Gastroesophageal sphincter (tissue), 4 donors: ENCODE measurements at regions not wholly inside any gene's neighbourhood (a gene's known extent, or its start where the extent isn't known, plus 50 kb on each side); places are given as distances from the start of the nearest gene placed in this dataset.

Experiments used
- ATAC-seq: fragments of 150-250 bp; one replicate; pipeline ENCODE4 v1.9.1; 2016; ENCODE audit warnings: mild to moderate bottlenecking, moderate library complexity
- H3K27ac ChIP-seq, 4 donors: fragments of 200-600 bp; sonication (generic) in 3 of 4; 1 replicate in 3 of 4; 2 replicates in 1 of 4; pipeline ENCODE4 v1.5.1; 2016 to 2019
- H3K27me3 ChIP-seq: fragments of 200-600 bp; sonication (generic); one replicate; pipeline ENCODE4 v1.5.1; 2019
- H3K36me3 ChIP-seq, 2 donors: fragments of 200-600 bp; sonication (generic); one replicate each; pipeline ENCODE4 v1.5.1; 2019; ENCODE audit warnings: control low read depth in 1 of 2
- H3K4me1 ChIP-seq, 3 donors: fragments of 200-600 bp; sonication (generic); 1 replicate in 2 of 3; 2 replicates in 1 of 3; pipeline ENCODE4 v1.5.1; 2016 to 2019; ENCODE audit warnings: control low read depth in 2 of 3
- H3K4me3 ChIP-seq, 2 donors: fragments of 200-600 bp; sonication (generic); one replicate each; pipeline ENCODE4 v1.5.1; 2019; ENCODE audit warnings: mild to moderate bottlenecking in 1 of 2, moderate library complexity in 1 of 2
- H3K9me3 ChIP-seq, 3 donors: fragments of 200-600 bp; sonication (generic); one replicate each; pipeline ENCODE4 v1.5.1; 2017 to 2019; ENCODE audit warnings: control low read depth in 2 of 3
- EP300 ChIP-seq: sonication (generic); formaldehyde crosslinking; IDR thresholded peaks from one replicate; pipeline ENCODE4 v1.6.1; 2017; ENCODE audit warnings: antibody characterized with exemption, mild to moderate bottlenecking
- POLR2A ChIP-seq, 2 donors: fragments of 450-650 bp; IDR thresholded peaks; one replicate each; pipeline ENCODE4 v1.6.1; 2017; ENCODE audit warnings: antibody characterized with exemption in 2 of 2, mild to moderate bottlenecking in 2 of 2, moderate library complexity in 1 of 2
- POLR2AphosphoS5 ChIP-seq: sonication (generic); formaldehyde crosslinking; IDR thresholded peaks from one replicate; pipeline ENCODE4 v1.6.1; 2017; ENCODE audit warnings: antibody characterized with exemption
- WGBS, 2 donors: methylation state at CpG; one replicate each; pipeline ENCODE4 v1.1.5; 2018; ENCODE audit warnings: low coverage in 1 of 2; 5-methylcytosine and 5-hydroxymethylcytosine counted together
- TF ChIP-seq, protein P1 (sequence below), 4 experiments: fragments of 200-600 bp in 2 of 4; fragments of 450-650 bp in 2 of 4; sonication (generic) in 1 of 4; IDR thresholded peaks; one replicate each; pipeline ENCODE4 v1.5.1; 2017 to 2019; ENCODE audit warnings: antibody characterized with exemption in 4 of 4, mild to moderate bottlenecking in 2 of 4, moderate library complexity in 2 of 4

DNA sequence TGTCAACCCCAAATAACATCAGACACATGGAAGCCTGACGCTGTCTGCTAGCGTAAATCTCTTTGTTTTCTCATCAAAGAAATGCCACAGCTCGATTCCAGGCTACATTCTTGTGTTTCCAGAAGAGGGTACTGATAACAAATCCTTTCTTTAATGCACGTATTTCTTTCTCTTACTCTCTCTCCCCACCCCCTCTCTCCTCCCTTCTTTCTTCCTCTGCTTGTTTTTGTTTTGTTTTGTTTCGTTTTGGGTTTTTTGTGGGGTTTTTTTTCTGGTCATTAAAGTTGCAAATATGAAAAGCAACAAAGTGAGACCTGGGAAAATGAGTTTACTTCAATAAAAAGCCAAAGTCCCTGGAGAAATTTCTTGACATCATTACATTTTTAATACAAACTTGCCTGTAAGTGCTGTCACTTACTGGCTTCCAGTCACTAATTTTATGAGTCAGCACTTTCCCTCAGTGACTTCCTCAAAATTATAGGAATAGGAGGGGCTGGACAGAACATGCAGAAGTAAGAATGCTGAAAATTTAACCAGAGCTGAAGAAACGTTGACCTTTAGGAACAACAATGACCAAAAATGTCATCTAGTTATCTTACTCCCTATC, 106.7 kb upstream of the NABP1 start:
- TF ChIP-seq, protein P1, sequence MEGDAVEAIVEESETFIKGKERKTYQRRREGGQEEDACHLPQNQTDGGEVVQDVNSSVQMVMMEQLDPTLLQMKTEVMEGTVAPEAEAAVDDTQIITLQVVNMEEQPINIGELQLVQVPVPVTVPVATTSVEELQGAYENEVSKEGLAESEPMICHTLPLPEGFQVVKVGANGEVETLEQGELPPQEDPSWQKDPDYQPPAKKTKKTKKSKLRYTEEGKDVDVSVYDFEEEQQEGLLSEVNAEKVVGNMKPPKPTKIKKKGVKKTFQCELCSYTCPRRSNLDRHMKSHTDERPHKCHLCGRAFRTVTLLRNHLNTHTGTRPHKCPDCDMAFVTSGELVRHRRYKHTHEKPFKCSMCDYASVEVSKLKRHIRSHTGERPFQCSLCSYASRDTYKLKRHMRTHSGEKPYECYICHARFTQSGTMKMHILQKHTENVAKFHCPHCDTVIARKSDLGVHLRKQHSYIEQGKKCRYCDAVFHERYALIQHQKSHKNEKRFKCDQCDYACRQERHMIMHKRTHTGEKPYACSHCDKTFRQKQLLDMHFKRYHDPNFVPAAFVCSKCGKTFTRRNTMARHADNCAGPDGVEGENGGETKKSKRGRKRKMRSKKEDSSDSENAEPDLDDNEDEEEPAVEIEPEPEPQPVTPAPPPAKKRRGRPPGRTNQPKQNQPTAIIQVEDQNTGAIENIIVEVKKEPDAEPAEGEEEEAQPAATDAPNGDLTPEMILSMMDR (IDR thresholded peaks at IDR 0.05) = no peak
- no peak for TF ChIP-seq EP300
- TF ChIP-seq POLR2AphosphoS5 = no peak
- TF ChIP-seq POLR2A (IDR thresholded peaks at IDR 0.05) = no peak
- peak; percentile 34 for ATAC-seq
- H3K27ac ChIP-seq = no peak overlapping the region
- H3K4me1 ChIP-seq = no peaks in the 10 kb centered on the region
- no peaks in the 10 kb centered on the region for H3K36me3 ChIP-seq
- WGBS, 2 donors = 39 to 63% methylated on average over 1 to 6 of the region's 6 CpGs
- H3K9me3 ChIP-seq = no peaks in the 10 kb centered on the region
- no peak overlapping the region for H3K4me3 ChIP-seq
- H3K27me3 ChIP-seq = no peaks in the 10 kb centered on the region

GRCh38 chr2:191572319-191572718, 105.6 kb upstream of the NABP1 start:
- TF ChIP-seq POLR2A (IDR thresholded peaks at IDR 0.05) (no peak), POLR2AphosphoS5 (no peak), EP300 (no peak)
- TF ChIP-seq, protein P1 (IDR thresholded peaks at IDR 0.05) = no peak
- Histone ChIP-seq H3K27me3 (no peaks in the 10 kb centered on the region), H3K9me3 (no peaks in the 10 kb centered on the region), H3K4me1 (no peaks in the 10 kb centered on the region), H3K4me3 (no peak overlapping the region), H3K36me3 (no peaks in the 10 kb centered on the region), H3K27ac (no peak overlapping the region)
- no peak for ATAC-seq
- WGBS, 2 donors = 94 to 95% methylated on average over 5 of the region's 5 CpGs

DNA sequence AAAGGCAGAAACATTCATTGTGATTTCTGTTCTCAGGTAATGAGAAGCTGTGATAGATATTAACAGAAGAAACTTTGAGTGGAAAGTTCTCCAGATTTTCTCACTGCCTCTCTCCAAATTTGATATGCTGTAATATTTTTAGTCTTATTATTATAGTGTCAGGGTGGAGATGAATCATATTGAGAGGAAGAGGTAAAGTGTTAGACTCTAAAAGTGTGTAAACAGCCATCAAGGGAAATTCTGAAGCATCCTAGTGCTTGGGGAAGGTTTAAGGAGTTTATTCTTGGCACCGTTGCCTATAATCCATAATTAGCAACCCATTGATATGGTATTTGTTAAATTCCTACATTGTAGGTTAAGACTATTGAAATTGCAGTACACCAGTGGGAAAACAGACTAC, 104.7 kb upstream of the NABP1 start:
- TF ChIP-seq, protein P1 (IDR thresholded peaks at IDR 0.05) = no peak
- TF ChIP-seq POLR2AphosphoS5 (no peak), EP300 (no peak), POLR2A (IDR thresholded peaks at IDR 0.05) (no peak)
- Histone ChIP-seq H3K27me3 (no peaks in the 10 kb centered on the region), H3K4me3 (no peak overlapping the region), H3K27ac (no peak overlapping the region), H3K36me3 (no peaks in the 10 kb centered on the region), H3K9me3 (no peaks in the 10 kb centered on the region), H3K4me1 (no peaks in the 10 kb centered on the region)
- ATAC-seq = no peak
- 58 to 70% methylated on average over 1 of the region's 1 CpG for WGBS, 2 donors

- TF ChIP-seq EP300 (no peak), POLR2AphosphoS5 (no peak), POLR2A (IDR thresholded peaks at IDR 0.05) (no peak)
- TF ChIP-seq, protein P1 (IDR thresholded peaks at IDR 0.05) = no peak
- Histone ChIP-seq H3K27me3 (no peaks in the 10 kb centered on the region), H3K27ac (no peak overlapping the region), H3K4me1 (no peaks in the 10 kb centered on the region), H3K36me3 (no peaks in the 10 kb centered on the region), H3K4me3 (no peak overlapping the region), H3K9me3 (no peaks in the 10 kb centered on the region)
- no peak for ATAC-seq
- 88 to 90% methylated on average over 2 of the region's 2 CpGs for WGBS, 2 donors
Observed at GRCh38 chr2:191574232-191574631, 103.7 kb upstream of the NABP1 start.

- no peak overlapping the region for H3K27ac ChIP-seq
- H3K36me3 ChIP-seq = no peaks in the 10 kb centered on the region
- no peak overlapping the region for H3K4me3 ChIP-seq
- TF ChIP-seq POLR2A (IDR thresholded peaks at IDR 0.05) (no peak), POLR2AphosphoS5 (no peak)
- H3K4me1 ChIP-seq = no peaks in the 10 kb centered on the region
- H3K27me3 ChIP-seq = no peaks in the 10 kb centered on the region
- WGBS, 2 donors = 69 to 97% methylated on average over 2 of the region's 2 CpGs
- ATAC-seq = no peak
- no peaks in the 10 kb centered on the region for H3K9me3 ChIP-seq
Observed at GRCh38 chr2:191577605-191578004, 100.3 kb upstream of the NABP1 start.
